ENCODE measurements at regions not wholly inside any gene's neighbourhood (a gene's known extent, or its start where the extent isn't known, plus 50 kb on each side); places are given as distances from the start of the nearest gene placed in this dataset.

- no peaks in the 10 kb centered on the region for H3K27me3 Mint-ChIP-seq (ENCODE audit: unreplicated experiment)
- H3K4me3 Mint-ChIP-seq (ENCODE audit: low read depth, unreplicated experiment) = no peak overlapping the region
- no TSS peak for BruUV-seq (replicated peaks)
- no peak for DNase-seq
- no peak overlapping the region for H3K27ac Mint-ChIP-seq (ENCODE audit: unreplicated experiment)
- peaks cover 2% of the 10 kb centered on the region for H3K9me3 Mint-ChIP-seq (ENCODE audit: low read depth, unreplicated experiment)
- TF ChIP-seq, protein P1, sequence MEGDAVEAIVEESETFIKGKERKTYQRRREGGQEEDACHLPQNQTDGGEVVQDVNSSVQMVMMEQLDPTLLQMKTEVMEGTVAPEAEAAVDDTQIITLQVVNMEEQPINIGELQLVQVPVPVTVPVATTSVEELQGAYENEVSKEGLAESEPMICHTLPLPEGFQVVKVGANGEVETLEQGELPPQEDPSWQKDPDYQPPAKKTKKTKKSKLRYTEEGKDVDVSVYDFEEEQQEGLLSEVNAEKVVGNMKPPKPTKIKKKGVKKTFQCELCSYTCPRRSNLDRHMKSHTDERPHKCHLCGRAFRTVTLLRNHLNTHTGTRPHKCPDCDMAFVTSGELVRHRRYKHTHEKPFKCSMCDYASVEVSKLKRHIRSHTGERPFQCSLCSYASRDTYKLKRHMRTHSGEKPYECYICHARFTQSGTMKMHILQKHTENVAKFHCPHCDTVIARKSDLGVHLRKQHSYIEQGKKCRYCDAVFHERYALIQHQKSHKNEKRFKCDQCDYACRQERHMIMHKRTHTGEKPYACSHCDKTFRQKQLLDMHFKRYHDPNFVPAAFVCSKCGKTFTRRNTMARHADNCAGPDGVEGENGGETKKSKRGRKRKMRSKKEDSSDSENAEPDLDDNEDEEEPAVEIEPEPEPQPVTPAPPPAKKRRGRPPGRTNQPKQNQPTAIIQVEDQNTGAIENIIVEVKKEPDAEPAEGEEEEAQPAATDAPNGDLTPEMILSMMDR (IDR thresholded peaks at IDR 0.05; ENCODE audit: unreplicated experiment) = no peak
- H3K36me3 Mint-ChIP-seq (ENCODE audit: insufficient read depth, unreplicated experiment) = no peaks in the 10 kb centered on the region
- intact Hi-C loops (cut with micrococcal nuclease; ENCODE audit: unreplicated experiment) = no loop called here
- CTCF ChIA-PET = no interaction called here
- no peaks in the 10 kb centered on the region for H3K4me1 Mint-ChIP-seq (ENCODE audit: low read depth, unreplicated experiment)
Measured at GRCh38 chr21:25300632-25301031, 306.6 kb downstream of the MRPL39 start.

DNA sequence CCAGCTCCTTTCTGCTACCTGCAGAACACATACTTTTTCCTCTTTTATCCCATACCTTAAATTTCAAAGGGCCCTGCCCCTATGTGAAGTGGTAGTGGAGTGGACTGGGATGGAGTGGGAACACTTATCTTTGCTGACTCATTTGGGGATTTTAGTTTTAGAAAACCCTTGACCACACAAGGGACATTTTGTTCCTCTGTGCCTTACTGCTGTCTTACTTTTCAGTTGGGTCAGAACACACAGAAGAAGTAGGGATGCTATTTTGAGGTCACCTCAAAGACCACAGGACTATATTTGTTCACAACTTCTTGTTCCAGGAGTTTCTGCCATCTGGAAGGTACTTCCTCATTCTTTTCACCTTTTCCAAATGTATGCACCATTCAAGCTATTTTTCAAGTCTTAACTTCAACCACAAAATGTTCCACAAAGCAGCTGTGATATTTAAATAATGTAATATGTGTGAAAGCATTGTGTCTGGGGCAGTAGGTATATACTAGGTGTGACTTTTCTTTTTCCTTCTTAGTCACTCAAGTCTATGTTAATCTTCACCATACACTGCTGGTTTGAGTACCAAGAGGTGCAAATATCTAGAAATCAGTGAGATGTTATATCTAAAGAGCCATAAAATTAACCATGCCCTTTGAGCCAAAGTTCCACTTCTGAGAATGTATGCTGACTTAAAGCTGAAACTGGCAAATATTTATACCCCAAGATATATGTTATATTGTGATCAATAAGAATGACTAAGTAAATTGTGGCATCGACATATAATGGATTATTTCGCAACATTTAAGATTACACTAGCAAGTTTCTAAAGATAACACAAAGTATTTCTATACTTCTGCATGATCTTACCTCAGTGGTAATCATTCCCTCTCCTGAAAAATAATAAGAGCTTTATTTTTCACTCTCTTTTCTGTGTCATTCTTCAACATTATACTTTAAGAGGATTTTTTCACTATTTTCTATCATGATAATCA lies 308.5 kb downstream of the MRPL39 start:
- Mint-ChIP-seq H3K27ac (ENCODE audit: unreplicated experiment) (no peak overlapping the region), H3K4me1 (ENCODE audit: low read depth, unreplicated experiment) (no peaks in the 10 kb centered on the region), H3K27me3 (ENCODE audit: unreplicated experiment) (no peaks in the 10 kb centered on the region), H3K4me3 (ENCODE audit: low read depth, unreplicated experiment) (no peak overlapping the region), H3K9me3 (ENCODE audit: low read depth, unreplicated experiment) (peaks cover 2% of the 10 kb centered on the region), H3K36me3 (ENCODE audit: insufficient read depth, unreplicated experiment) (no peaks in the 10 kb centered on the region)
- intact Hi-C loops (cut with micrococcal nuclease; ENCODE audit: unreplicated experiment) = no loop called here
- DNase-seq = no peak
- BruUV-seq (replicated peaks) = no TSS peak
- TF ChIP-seq, protein P1 (IDR thresholded peaks at IDR 0.05; ENCODE audit: unreplicated experiment) = no peak
- CTCF ChIA-PET = no interaction called here

GRCh38 chr21:25297117-25297516 lies 310.2 kb downstream of the MRPL39 start:
- Mint-ChIP-seq H3K27me3 (ENCODE audit: unreplicated experiment) (no peaks in the 10 kb centered on the region), H3K9me3 (ENCODE audit: low read depth, unreplicated experiment) (peaks cover 11% of the 10 kb centered on the region), H3K4me1 (ENCODE audit: low read depth, unreplicated experiment) (no peaks in the 10 kb centered on the region), H3K27ac (ENCODE audit: unreplicated experiment) (no peak overlapping the region), H3K4me3 (ENCODE audit: low read depth, unreplicated experiment) (no peak overlapping the region), H3K36me3 (ENCODE audit: insufficient read depth, unreplicated experiment) (no peaks in the 10 kb centered on the region)
- TF ChIP-seq, protein P1 (IDR thresholded peaks at IDR 0.05; ENCODE audit: unreplicated experiment) = no peak
- no TSS peak for BruUV-seq (replicated peaks)
- DNase-seq = no peak
- CTCF ChIA-PET = no interaction called here
- intact Hi-C loops (cut with micrococcal nuclease; ENCODE audit: unreplicated experiment) = no loop called here

GRCh38 chr21:25296252-25296651 lies 311.0 kb downstream of the MRPL39 start:
- no peak for DNase-seq
- Mint-ChIP-seq H3K27ac (ENCODE audit: unreplicated experiment) (no peak overlapping the region), H3K27me3 (ENCODE audit: unreplicated experiment) (no peaks in the 10 kb centered on the region), H3K9me3 (ENCODE audit: low read depth, unreplicated experiment) (peaks cover 11% of the 10 kb centered on the region), H3K4me3 (ENCODE audit: low read depth, unreplicated experiment) (no peak overlapping the region), H3K4me1 (ENCODE audit: low read depth, unreplicated experiment) (no peaks in the 10 kb centered on the region), H3K36me3 (ENCODE audit: insufficient read depth, unreplicated experiment) (no peaks in the 10 kb centered on the region)
- TF ChIP-seq, protein P1 (IDR thresholded peaks at IDR 0.05; ENCODE audit: unreplicated experiment) = no peak
- BruUV-seq (replicated peaks) = no TSS peak
- CTCF ChIA-PET = no interaction called here
- intact Hi-C loops (cut with micrococcal nuclease; ENCODE audit: unreplicated experiment) = no loop called here

Measured in Calu3 (cell line).